Activated CD4-positive, alpha-beta T cell treated with anti-CD3 and anti-CD28 coated beads, Interleukin-2, Interleukin-4, amounts not matched to agents 100 ng/mL and 50 ng/mL, durations not matched to agents 16 hours and 8 hours (primary cell): ENCODE measurements at regions not wholly inside any gene's neighbourhood (a gene's known extent, or its start where the extent isn't known, plus 50 kb on each side); places are given as distances from the start of the nearest gene placed in this dataset.
A peak's percentile ranks its signal among the peaks of the same experiment; 100 is the strongest.
"Not testable (repeated sequence)": the region's sequence is repeated elsewhere in the genome, so short reads cannot be mapped to it uniquely, and the experiment has no call there.

ENCODE experiments used
- DNase-seq: peaks from one replicate; pipeline ENCODE4 v3.0.0-alpha.2; 2020; ENCODE audit warnings: low spot score

DNA sequence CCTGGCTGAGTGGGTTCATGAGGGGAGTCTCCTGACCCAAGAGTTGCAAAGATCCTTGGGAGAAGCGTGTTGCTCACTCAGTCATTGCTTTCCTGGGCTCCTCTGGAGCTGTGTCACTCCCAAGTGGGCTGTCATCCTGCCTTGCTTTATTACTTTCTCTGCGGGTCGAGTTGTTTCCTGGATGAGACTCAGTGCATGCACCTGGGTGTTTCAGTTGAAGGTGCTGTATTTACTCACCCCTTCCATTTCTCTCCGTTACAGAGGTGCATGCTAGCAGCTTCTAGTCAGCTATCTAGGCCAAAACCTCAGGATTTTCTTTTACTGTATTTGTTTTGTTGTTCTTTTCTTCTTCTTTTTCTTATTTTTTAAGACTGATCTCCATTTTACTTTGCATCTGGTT, 785.5 kb upstream of the EDIL3 start:
- no peak for DNase-seq

DNA sequence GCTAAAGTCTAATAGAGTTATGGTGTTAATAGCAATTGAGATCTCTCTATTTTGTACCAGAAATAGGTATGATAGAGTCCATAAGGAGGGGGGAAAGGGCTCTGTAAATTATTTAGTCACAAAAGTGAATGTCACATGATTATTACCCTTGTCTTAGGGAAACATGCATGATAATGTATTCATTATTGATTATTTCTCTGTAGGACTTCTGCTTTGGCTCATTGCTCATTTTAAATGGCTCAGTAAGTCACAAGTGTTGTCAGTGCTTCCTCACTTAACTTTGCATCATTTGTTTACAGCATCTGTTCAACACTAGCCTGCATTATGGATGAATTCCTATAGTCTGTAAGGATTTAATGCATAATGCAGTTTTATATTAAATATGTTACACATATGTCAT, 788.8 kb upstream of the EDIL3 start:
- DNase-seq, result no peak

DNA sequence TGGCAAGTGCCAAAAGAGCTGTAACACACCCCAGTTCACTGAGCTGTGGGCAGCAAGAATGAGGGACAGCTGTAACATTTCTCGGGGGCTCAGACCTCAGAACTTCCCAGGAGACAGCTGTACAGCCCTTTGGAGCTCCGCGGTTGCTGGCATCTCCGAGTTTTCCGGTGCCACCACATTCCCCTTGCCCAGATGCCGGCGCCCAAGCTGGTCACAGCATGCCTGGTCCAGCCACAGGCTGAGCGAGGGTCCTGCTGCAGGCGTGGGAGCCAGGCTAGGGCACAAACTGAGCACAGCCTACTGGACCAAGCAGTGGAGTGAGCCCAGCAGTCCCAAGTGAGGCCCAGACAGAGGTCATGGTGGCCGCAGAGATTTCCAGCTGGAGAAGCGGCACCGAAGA, 797.7 kb upstream of the EDIL3 start:
- no peak for DNase-seq

GRCh38 chr5:85204289-85204688, 819.6 kb upstream of the EDIL3 start:
- DNase-seq, result no peak

GRCh38 chr5:85205430-85205829, 820.8 kb upstream of the EDIL3 start:
- DNase-seq, result no peak

- no peak for DNase-seq
Measured at GRCh38 chr5:85225388-85225787, 840.7 kb upstream of the EDIL3 start.

DNA sequence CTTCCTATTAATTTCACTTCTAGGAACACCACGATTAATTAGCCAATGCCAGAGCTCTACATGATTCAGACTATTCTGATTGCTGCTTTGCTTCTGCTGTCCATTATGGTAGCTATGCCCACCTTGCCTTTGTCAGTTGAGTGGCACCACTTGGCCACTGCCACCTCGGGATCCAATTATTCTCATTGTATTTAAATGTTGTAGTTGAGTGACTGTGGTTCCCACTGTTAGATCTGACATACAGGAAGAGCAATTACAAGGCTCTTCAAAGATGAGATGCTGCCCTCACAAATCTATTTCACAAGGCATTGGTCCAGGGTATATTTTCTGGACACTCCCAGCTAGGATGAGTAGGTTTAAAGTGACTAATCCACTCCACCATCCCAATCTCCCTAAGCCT, 864.5 kb upstream of the EDIL3 start:
- DNase-seq, result no peak

GRCh38 chr5:85263125-85263524, 878.4 kb upstream of the EDIL3 start:
- no peak for DNase-seq

DNA sequence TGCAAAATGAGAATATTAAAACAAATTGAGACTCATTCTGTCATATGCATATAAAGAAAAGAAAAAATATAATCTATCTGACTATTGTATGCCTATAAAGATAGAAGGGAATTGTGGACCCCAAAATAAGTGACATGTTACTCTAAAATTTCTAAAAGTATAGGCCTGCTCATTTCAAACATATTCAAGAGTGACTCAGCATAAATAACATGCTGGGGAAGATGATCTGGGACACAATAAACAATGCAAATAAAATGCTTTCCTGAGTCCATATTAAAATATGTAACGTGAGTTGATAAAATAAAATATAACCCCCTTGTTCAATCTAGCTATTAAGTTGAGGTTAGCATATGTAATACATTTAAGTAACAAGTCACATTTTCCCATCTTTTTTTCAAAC, 882.0 kb upstream of the EDIL3 start:
- no peak for DNase-seq

DNA sequence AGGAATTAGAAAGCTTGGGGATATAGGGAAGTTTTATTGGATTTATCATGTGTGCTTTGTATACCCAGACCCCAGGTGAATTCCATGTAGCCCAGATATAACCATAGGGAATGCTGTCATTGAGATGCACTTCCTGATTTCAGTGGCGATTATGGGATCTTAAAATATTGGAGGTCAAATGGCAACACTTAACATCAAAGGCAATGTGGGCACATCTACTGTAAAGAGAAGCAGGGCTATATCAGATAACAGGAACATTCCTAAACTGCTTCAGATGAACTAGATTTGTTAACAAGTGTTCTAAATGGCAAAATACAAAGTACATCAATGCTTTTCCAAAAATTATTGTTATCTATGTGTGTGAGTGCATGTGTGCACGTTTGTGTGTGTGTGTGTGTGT, 883.5 kb upstream of the EDIL3 start:
- no peak for DNase-seq

- DNase-seq, result peak; percentile 26
Measured at GRCh38 chr5:85278193-85278592, 893.5 kb upstream of the EDIL3 start.

DNA sequence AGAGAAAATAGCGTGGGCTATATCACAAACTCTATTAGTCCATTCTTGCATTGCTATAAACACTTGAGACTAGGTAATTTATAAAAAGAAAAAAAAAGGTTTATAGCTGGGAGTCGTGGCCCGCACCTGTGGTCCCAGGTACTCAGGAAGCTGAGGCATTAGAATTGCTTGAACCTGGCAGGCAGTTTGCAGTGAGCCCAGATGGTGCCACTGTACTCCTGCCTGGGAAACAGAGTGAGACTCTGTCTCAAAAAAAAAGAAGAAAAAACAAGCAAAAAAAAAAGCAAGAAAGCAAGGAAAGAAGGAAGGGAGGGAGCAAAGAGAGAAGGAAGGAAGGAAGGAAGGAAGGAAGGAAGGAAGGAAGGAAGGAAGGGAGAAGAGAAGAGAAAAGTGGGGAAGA, 904.2 kb upstream of the EDIL3 start:
- no peak for DNase-seq

DNA sequence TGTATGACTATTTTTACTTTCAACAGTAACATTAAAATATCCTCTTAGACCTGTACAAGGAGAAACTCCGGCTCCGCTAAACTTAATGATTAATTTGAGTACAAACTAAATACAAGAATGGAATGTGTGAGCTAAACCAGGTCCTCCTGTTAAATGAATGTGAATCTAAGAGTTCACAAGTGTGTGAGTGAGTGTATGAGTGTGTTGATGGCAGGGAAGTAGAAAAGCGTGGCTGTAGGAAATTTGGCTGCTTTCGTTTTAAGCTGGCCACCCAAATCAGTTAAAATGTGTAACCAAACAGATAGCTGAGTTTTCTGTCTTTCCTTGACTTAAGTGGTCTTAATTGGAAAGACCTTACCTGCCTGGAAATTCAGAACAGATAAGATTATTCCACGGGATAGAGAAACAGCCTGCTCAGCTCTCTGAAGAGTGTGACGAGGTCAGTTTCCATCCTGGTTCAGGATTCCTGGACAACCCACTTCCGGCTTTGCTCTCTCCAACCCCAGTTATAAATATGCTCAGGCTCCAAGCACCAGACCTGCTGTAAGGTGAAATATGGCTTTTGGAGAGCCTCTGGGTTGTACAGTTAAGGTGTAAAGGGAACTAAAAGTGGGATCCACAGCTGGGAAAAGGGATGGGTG, 908.6 kb upstream of the EDIL3 start:
- no peak for DNase-seq

- no peak for DNase-seq
Measured at GRCh38 chr5:85304524-85304923, 919.8 kb upstream of the EDIL3 start.

- DNase-seq, result no peak
Measured at GRCh38 chr5:85305766-85306165, 921.1 kb upstream of the EDIL3 start.

DNA sequence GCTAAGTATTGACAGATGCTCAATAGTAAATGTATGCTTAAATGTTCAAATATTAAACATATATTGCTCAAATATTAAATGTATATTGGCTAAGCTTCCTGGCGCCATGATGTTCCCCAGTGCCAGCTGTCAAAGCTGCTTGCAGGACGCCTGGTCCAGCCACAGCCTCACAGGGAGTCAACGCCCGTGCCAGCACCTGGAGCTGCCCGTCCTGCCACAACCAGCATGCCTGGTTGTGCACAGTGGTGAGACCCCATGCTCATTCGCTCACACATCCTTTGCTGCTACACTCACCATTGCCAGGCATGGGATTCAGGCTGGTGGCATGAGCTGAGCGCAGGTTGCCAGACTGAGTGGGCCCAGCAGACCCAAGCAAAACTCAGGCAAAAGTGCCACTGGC, 926.9 kb upstream of the EDIL3 start:
- DNase-seq, result no peak

- DNase-seq, result no peak
Measured at GRCh38 chr5:85320495-85320894, 935.8 kb upstream of the EDIL3 start.

GRCh38 chr5:85333276-85333675, 948.6 kb upstream of the EDIL3 start:
- DNase-seq, result no peak

DNA sequence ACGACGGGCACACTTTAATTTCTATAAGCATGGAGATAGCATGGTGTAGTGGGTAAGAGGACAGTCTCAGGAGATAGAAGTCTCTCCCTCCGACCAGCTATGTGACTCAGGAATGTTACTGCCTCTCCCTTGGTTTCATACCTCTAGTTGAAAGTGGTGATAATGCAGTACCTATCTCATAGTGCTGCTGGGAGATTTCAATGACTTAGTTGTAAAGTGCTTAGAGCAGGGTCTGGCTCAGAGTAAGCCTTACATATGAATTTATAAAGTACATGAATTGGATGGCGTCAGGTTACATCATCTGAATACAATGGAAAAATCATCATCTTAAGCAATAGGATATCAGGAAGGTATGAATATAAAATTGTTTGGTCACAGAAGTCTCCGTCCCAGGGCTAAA, 952.8 kb upstream of the EDIL3 start:
- no peak for DNase-seq

- DNase-seq, result no peak
Measured at GRCh38 chr5:85340790-85341189, 956.1 kb upstream of the EDIL3 start.

DNA sequence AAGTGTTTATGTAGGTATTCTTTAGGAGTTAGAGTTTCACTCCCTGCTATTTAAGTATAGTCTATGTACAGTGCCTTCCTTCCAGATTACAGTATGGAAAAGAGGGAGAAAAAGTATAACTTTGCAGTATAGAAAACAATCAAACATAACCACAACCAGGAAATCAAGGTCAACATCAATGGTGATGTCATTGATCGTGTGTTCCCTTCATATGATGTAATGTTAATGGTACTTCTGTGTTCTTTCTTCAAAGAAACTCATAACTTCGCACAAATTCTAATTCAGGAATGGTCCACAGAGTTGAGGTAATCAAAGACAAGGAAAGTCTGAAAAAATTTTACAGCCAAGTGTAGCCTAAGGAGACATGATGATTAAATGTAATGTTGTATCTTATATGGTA, 961.1 kb upstream of the EDIL3 start:
- DNase-seq, result no peak

DNA sequence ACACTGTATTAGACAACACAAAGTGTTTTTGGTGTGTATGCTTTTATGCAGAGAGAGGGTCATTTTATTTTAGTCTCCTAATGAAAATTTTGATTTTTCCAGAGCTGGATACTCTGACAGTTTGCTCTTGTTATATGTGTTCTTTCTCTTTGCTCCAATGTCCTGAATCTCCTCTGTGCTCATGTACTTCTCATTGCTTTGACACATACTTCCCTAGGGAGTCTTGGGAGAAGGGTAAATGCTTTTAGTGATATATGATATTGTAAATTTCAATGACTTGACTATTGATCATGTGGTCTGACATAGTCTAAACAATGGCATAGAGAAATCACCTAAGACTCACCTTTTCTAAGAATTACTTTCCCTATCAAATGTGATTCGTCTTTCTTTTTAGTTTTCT, 972.6 kb upstream of the EDIL3 start:
- DNase-seq, result no peak

DNA sequence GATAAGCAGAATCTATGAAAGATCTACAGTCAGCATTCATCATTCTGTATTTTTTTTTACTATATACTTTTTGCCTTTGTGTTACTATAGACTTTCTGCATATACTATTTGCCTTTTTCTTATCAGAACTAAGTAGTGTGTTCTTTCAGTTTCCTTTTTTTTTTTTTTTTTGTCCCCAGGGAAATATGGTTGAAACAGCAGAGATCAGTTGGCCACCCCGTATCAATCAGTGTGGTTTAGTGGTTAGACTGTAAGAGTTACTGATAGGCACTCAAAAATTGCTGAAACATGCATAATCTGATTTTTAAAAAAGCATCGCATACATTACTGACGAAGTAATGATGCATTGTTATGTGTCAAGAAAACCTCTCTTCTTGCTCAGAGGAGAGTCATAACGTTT, 990.8 kb upstream of the EDIL3 start:
- DNase-seq, result no peak

DNA sequence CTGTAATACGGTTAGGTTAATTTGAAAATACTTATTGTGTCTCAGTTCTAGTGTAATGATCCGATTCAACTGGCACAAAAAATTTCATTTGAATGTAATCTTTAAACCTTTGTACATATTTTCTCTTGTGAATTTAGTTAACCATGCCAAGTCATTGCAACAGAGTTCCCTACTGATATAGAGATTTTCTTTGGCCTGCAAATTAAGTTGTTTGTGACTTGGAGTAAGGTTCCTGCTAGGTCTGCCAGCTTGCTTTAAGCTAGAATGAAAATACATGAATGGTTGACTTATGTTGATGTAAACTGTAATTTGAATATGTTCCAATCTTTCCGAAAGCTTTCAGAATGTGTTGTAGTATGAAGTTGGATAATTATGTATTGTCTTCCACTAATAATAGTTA, 1004.1 kb upstream of the EDIL3 start:
- DNase-seq, result no peak

DNA sequence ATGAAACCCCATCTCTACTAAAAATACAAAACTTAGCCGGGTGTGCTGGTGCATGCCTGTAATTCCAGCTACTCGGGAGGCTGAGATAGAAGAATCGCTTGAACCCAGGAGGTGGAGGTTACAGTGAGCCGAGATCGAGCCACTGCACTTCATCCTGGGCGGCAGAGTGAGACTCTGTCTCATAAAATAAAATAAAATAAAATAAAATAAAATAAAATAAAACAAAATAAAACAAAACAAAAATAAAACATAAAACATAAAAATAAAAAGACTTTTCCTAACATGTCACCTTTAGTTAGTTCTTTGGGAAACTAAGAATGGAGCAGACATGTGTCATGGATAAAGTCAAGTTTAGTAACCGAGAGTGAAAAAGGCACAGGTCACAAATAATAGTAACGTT, 1007.6 kb upstream of the EDIL3 start:
- DNase-seq, result not testable (repeated sequence)
